ENCODE measurements at regions not wholly inside any gene's neighbourhood (a gene's known extent, or its start where the extent isn't known, plus 50 kb on each side); places are given as distances from the start of the nearest gene placed in this dataset.

DNA sequence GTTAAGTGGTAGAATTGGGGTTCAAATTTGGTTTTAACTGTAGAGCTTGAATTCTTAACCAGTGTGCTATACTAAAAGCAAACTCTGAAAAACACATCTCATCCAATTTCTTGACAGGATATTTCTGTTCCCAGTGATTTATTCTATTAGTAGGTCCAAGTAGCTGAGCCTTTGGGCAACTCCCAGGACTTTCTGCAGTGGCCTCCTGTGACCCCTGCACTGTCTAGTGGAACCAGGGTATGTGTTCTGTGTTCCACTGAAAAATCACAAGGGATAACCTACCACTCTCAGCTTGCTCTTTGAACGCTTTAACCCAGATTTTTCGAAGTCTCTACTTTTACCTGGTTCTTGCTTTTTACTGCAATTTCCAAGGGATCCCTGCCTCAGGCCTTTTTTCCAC, 58.0 kb upstream of the SCOC start:
- peaks cover 3% of the 10 kb centered on the region for H3K4me1 Mint-ChIP-seq
- H3K4me2 ChIP-seq (replicated peaks; ENCODE audit: low read depth, low read length, poor library complexity, severe bottlenecking) = no peak overlapping the region
- CTCF ChIA-PET = interaction anchor here (1.3 kb wide), 1 partner anchor 10 kb away, joined by 3 read pairs; no protein-coding TSS in a partner anchor
- no peaks in the 10 kb centered on the region for H3K9me3 ChIP-seq (ENCODE audit: control extremely low read depth in 1 of 3, control insufficient read depth in 2 of 3, insufficient read depth in 1 of 3, low read length in 2 of 3)
- H3K4me3 ChIP-seq (ENCODE audit: control extremely low read depth in 1 of 5, extremely low read depth in 1 of 5, insufficient read depth in 1 of 5, low read depth in 2 of 5, low read length in 4 of 5) = no peak overlapping the region
- ATAC-seq (ENCODE audit: low read depth) = no peak
- H3K4me1 ChIP-seq (ENCODE audit: control insufficient read depth in 2 of 2, insufficient read depth in 2 of 2, low read length in 2 of 2) = peaks cover 3 to 4% of the 10 kb centered on the region in 2 donors
- no peak overlapping the region for H3K27ac ChIP-seq (ENCODE audit: low read length in 2 of 2)
- no peaks in the 10 kb centered on the region for H3K27me3 ChIP-seq (replicated peaks in 1 of 4; ENCODE audit: control extremely low read depth in 1 of 4, control insufficient read depth in 3 of 4, insufficient read depth in 4 of 4, low read length in 3 of 4)
- DNase-seq = no peak
- no peak overlapping the region for H3K9ac ChIP-seq (ENCODE audit: low read length)
- H3K9me3 Mint-ChIP-seq (ENCODE audit: insufficient read depth) = no peaks in the 10 kb centered on the region
- no CpG with 5 or more reads among the region's 2 CpGs for WGBS (ENCODE audit: insufficient coverage)
- no peaks in the 10 kb centered on the region for H4K20me1 ChIP-seq (ENCODE audit: control insufficient read depth, insufficient read depth, low read length, poor library complexity, severe bottlenecking)
- POLR2A ChIA-PET = no interaction called here
- no peak overlapping the region for H3K27ac Mint-ChIP-seq
- no peaks in the 10 kb centered on the region for H3K79me2 ChIP-seq (ENCODE audit: control insufficient read depth, insufficient read depth, low read length)
- no peak overlapping the region for H3K4me3 Mint-ChIP-seq
- H3K27me3 Mint-ChIP-seq = peaks cover 7% of the 10 kb centered on the region
- intact Hi-C loops (cut with micrococcal nuclease) = no loop called here
- H3K36me3 ChIP-seq (replicated peaks in 1 of 2; ENCODE audit: control extremely low read depth in 1 of 2, control insufficient read depth in 1 of 2, extremely low read depth in 1 of 2, insufficient read depth in 2 of 2, low read length in 1 of 2) = no peaks in the 10 kb centered on the region
- no peak for TF ChIP-seq EZH2 (IDR thresholded peaks at IDR 0.05; ENCODE audit: borderline replicate concordance, insufficient read depth, low read depth, low read length, poor library complexity, severe bottlenecking)
- TF ChIP-seq, protein P1, sequence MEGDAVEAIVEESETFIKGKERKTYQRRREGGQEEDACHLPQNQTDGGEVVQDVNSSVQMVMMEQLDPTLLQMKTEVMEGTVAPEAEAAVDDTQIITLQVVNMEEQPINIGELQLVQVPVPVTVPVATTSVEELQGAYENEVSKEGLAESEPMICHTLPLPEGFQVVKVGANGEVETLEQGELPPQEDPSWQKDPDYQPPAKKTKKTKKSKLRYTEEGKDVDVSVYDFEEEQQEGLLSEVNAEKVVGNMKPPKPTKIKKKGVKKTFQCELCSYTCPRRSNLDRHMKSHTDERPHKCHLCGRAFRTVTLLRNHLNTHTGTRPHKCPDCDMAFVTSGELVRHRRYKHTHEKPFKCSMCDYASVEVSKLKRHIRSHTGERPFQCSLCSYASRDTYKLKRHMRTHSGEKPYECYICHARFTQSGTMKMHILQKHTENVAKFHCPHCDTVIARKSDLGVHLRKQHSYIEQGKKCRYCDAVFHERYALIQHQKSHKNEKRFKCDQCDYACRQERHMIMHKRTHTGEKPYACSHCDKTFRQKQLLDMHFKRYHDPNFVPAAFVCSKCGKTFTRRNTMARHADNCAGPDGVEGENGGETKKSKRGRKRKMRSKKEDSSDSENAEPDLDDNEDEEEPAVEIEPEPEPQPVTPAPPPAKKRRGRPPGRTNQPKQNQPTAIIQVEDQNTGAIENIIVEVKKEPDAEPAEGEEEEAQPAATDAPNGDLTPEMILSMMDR (IDR thresholded peaks at IDR 0.05) = no peak
- no peak overlapping the region for H2AFZ ChIP-seq (ENCODE audit: insufficient read depth, low read depth, low read length, poor library complexity, severe bottlenecking)

GRCh38 chr4:140315019-140315418, 58.4 kb upstream of the SCOC start:
- ATAC-seq (ENCODE audit: low read depth) (no peak), DNase-seq (no peak)
- no peak overlapping the region for H3K27ac ChIP-seq (ENCODE audit: low read length in 2 of 2)
- H3K4me2 ChIP-seq (replicated peaks; ENCODE audit: low read depth, low read length, poor library complexity, severe bottlenecking) = no peak overlapping the region
- no CpG with 5 or more reads among the region's 1 CpG for WGBS (ENCODE audit: insufficient coverage)
- peaks cover 3 to 4% of the 10 kb centered on the region in 2 donors for H3K4me1 ChIP-seq (ENCODE audit: control insufficient read depth in 2 of 2, insufficient read depth in 2 of 2, low read length in 2 of 2)
- no peak overlapping the region for H3K9ac ChIP-seq (ENCODE audit: low read length)
- no peak overlapping the region for H3K27ac Mint-ChIP-seq
- intact Hi-C loops (cut with micrococcal nuclease) = no loop called here
- no peaks in the 10 kb centered on the region for H3K27me3 ChIP-seq (replicated peaks in 1 of 4; ENCODE audit: control extremely low read depth in 1 of 4, control insufficient read depth in 3 of 4, insufficient read depth in 4 of 4, low read length in 3 of 4)
- H3K9me3 Mint-ChIP-seq (ENCODE audit: insufficient read depth) = no peaks in the 10 kb centered on the region
- H3K36me3 ChIP-seq (replicated peaks in 1 of 2; ENCODE audit: control extremely low read depth in 1 of 2, control insufficient read depth in 1 of 2, extremely low read depth in 1 of 2, insufficient read depth in 2 of 2, low read length in 1 of 2) = no peaks in the 10 kb centered on the region
- H3K79me2 ChIP-seq (ENCODE audit: control insufficient read depth, insufficient read depth, low read length) = no peaks in the 10 kb centered on the region
- peaks cover 4% of the 10 kb centered on the region for H3K27me3 Mint-ChIP-seq
- H3K4me1 Mint-ChIP-seq = peaks cover 3% of the 10 kb centered on the region
- TF ChIP-seq, protein P1 (IDR thresholded peaks at IDR 0.05) = no peak
- TF ChIP-seq EZH2 (IDR thresholded peaks at IDR 0.05; ENCODE audit: borderline replicate concordance, insufficient read depth, low read depth, low read length, poor library complexity, severe bottlenecking) = no peak
- CTCF ChIA-PET = interaction anchor here (1.3 kb wide), 1 partner anchor 9 kb away, joined by 3 read pairs; no protein-coding TSS in a partner anchor
- POLR2A ChIA-PET = no interaction called here
- no peak overlapping the region for H3K4me3 Mint-ChIP-seq
- H3K4me3 ChIP-seq (ENCODE audit: control extremely low read depth in 1 of 5, extremely low read depth in 1 of 5, insufficient read depth in 1 of 5, low read depth in 2 of 5, low read length in 4 of 5) = no peak overlapping the region
- H3K9me3 ChIP-seq (ENCODE audit: control extremely low read depth in 1 of 3, control insufficient read depth in 2 of 3, insufficient read depth in 1 of 3, low read length in 2 of 3) = no peaks in the 10 kb centered on the region
- no peak overlapping the region for H2AFZ ChIP-seq (ENCODE audit: insufficient read depth, low read depth, low read length, poor library complexity, severe bottlenecking)
- H4K20me1 ChIP-seq (ENCODE audit: control insufficient read depth, insufficient read depth, low read length, poor library complexity, severe bottlenecking) = no peaks in the 10 kb centered on the region

Measured in B cell (primary cell).